Testis (tissue), 2 donors: ENCODE measurements at regions not wholly inside any gene's neighbourhood (a gene's known extent, or its start where the extent isn't known, plus 50 kb on each side); places are given as distances from the start of the nearest gene placed in this dataset.
"Not testable (repeated sequence)": the region's sequence is repeated elsewhere in the genome, so short reads cannot be mapped to it uniquely, and the experiment has no call there.

ENCODE experiments used
- CTCF ChIP-seq, 3 experiments: fragments of 450-650 bp in 2 of 3; fragments of 200-600 bp in 1 of 3; sonication (generic) in 1 of 3; IDR thresholded peaks; one replicate each; pipeline ENCODE4 v1.5.1; 2016 to 2019; ENCODE audit warnings: antibody characterized with exemption in 3 of 3, mild to moderate bottlenecking in 2 of 3, moderate library complexity in 1 of 3
- POLR2A ChIP-seq: fragments of 450-650 bp; IDR thresholded peaks from one replicate; pipeline ENCODE4 v1.6.1; 2017; ENCODE audit warnings: antibody characterized with exemption, mild to moderate bottlenecking, moderate library complexity

DNA sequence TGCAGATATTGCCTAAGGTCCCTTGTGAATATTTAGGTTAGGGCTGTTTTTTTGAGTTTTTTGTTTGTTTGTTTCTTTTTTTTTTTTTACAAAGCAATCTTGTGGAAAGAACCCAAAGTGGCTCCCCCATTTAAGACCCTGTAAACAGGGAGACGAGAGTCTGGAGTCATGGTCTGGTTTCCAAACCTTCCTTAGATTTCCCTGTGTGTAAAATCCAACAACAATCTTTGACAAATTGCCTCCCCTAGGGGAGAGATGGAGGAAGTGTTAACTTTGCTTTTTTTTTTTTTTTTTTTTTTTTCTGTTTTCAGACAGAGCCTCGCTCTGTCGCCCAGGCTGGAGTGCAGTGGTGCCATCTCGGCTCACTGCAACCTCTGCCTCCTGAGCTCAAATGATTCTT is 64.9 kb downstream of the UNC93B1 start:
- not testable (repeated sequence) for TF ChIP-seq CTCF (IDR thresholded peaks at IDR 0.05); POLR2A
